HG03196 (cell line): ENCODE measurements at regions not wholly inside any gene's neighbourhood (a gene's known extent, or its start where the extent isn't known, plus 50 kb on each side); places are given as distances from the start of the nearest gene placed in this dataset.
"Not testable (repeated sequence)": the region's sequence is repeated elsewhere in the genome, so short reads cannot be mapped to it uniquely, and the experiment has no call there.

Experiments used
- ATAC-seq: cut with Tn5 transposase; IDR thresholded peaks from one replicate; pipeline ENCODE4 v1.9.1; 2021; ENCODE audit not compliant: unreplicated experiment

GRCh38 chr7:132030883-132031282 is 474.5 kb upstream of the PODXL start:
- no peak for ATAC-seq

- ATAC-seq: no peak
Observed at GRCh38 chr7:132030086-132030568, 473.7 kb upstream of the PODXL start.

- no peak for ATAC-seq
Observed at GRCh38 chr7:132029369-132030085, 473.1 kb upstream of the PODXL start.

- no peak for ATAC-seq
Observed at GRCh38 chr7:132028144-132028920, 471.9 kb upstream of the PODXL start.

- ATAC-seq: no peak
Observed at GRCh38 chr7:132024290-132024689, 467.9 kb upstream of the PODXL start.

GRCh38 chr7:132023466-132023865 is 467.0 kb upstream of the PODXL start:
- no peak for ATAC-seq

- no peak for ATAC-seq
Observed at GRCh38 chr7:132022188-132022587, 465.8 kb upstream of the PODXL start.

GRCh38 chr7:132019703-132020102 is 463.3 kb upstream of the PODXL start:
- ATAC-seq: no peak

GRCh38 chr7:132009778-132010177 is 453.4 kb upstream of the PODXL start:
- no peak for ATAC-seq

- ATAC-seq: no peak
Observed at GRCh38 chr7:132004529-132004928, 448.1 kb upstream of the PODXL start.

GRCh38 chr7:132002343-132002968 is 446.0 kb upstream of the PODXL start:
- no peak for ATAC-seq

- no peak for ATAC-seq
Observed at GRCh38 chr7:132001146-132001545, 444.7 kb upstream of the PODXL start.

GRCh38 chr7:131999193-131999592 is 442.8 kb upstream of the PODXL start:
- no peak for ATAC-seq

- no peak for ATAC-seq
Observed at GRCh38 chr7:131995324-131995723, 438.9 kb upstream of the PODXL start.

GRCh38 chr7:131981069-131981468 is 424.6 kb upstream of the PODXL start:
- not testable (repeated sequence) for ATAC-seq

GRCh38 chr7:131978118-131978517 is 421.7 kb upstream of the PODXL start:
- not testable (repeated sequence) for ATAC-seq

- ATAC-seq: no peak
Observed at GRCh38 chr7:131976411-131976810, 420.0 kb upstream of the PODXL start.

GRCh38 chr7:131974671-131975070 is 418.2 kb upstream of the PODXL start:
- ATAC-seq: no peak

GRCh38 chr7:131972251-131972650 is 415.8 kb upstream of the PODXL start:
- no peak for ATAC-seq

GRCh38 chr7:131970602-131971001 is 414.2 kb upstream of the PODXL start:
- no peak for ATAC-seq

- ATAC-seq: no peak
Observed at GRCh38 chr7:131969560-131969959, 413.1 kb upstream of the PODXL start.

- ATAC-seq: no peak
Observed at GRCh38 chr7:131967216-131967730, 410.8 kb upstream of the PODXL start.
